HUDEP-2 (cell line): ENCODE measurements at regions not wholly inside any gene's neighbourhood (a gene's known extent, or its start where the extent isn't known, plus 50 kb on each side); places are given as distances from the start of the nearest gene placed in this dataset.

ENCODE experiments used
- DNase-seq, 76 experiments: peaks; one replicate each; lab custom pipeline; 2025; ENCODE audit not compliant: unreplicated experiment in 76 of 76; lab: John Stamatoyannopoulos, UW

- no peak for DNase-seq
Measured at GRCh38 chr9:113776194-113776593, 99.9 kb upstream of the ZNF618 start.

GRCh38 chr9:113781381-113781780 lies 94.7 kb upstream of the ZNF618 start:
- no peak for DNase-seq

- no peak for DNase-seq
Measured at GRCh38 chr9:113781896-113782295, 94.2 kb upstream of the ZNF618 start.

- no peak for DNase-seq
Measured at GRCh38 chr9:113783475-113783874, 92.6 kb upstream of the ZNF618 start.

GRCh38 chr9:113785334-113785733 lies 90.8 kb upstream of the ZNF618 start:
- DNase-seq: no peak

- DNase-seq: no peak
Measured at GRCh38 chr9:113786071-113786470, 90.0 kb upstream of the ZNF618 start.

- DNase-seq: no peak
Measured at GRCh38 chr9:113787871-113788270, 88.2 kb upstream of the ZNF618 start.

GRCh38 chr9:113788616-113789330 lies 87.3 kb upstream of the ZNF618 start:
- no peak for DNase-seq

GRCh38 chr9:113790093-113790492 lies 86.0 kb upstream of the ZNF618 start:
- DNase-seq: no peak

GRCh38 chr9:113793558-113793957 lies 82.6 kb upstream of the ZNF618 start:
- DNase-seq: no peak

GRCh38 chr9:113794721-113795120 lies 81.4 kb upstream of the ZNF618 start:
- DNase-seq: no peak

GRCh38 chr9:113795811-113796392 lies 80.2 kb upstream of the ZNF618 start:
- no peak for DNase-seq

- no peak for DNase-seq
Measured at GRCh38 chr9:113796646-113797426, 79.3 kb upstream of the ZNF618 start.

- no peak for DNase-seq
Measured at GRCh38 chr9:113798062-113799030, 77.8 kb upstream of the ZNF618 start.

GRCh38 chr9:113800276-113800675 lies 75.8 kb upstream of the ZNF618 start:
- DNase-seq: no peak

GRCh38 chr9:113803811-113804589 lies 72.1 kb upstream of the ZNF618 start:
- no peak for DNase-seq

GRCh38 chr9:113805486-113806132 lies 70.5 kb upstream of the ZNF618 start:
- no peak for DNase-seq

- DNase-seq: peak in 24 of 76 experiments; percentile 1 to 32 (median 7)
Measured at GRCh38 chr9:113807173-113808061, 68.7 kb upstream of the ZNF618 start.
